Immature natural killer cell (primary cell): ENCODE measurements at regions not wholly inside any gene's neighbourhood (a gene's known extent, or its start where the extent isn't known, plus 50 kb on each side); places are given as distances from the start of the nearest gene placed in this dataset.
"Not testable (repeated sequence)": the region's sequence is repeated elsewhere in the genome, so short reads cannot be mapped to it uniquely, and the experiment has no call there.

Experiments used
- DNase-seq, 3 donors: peaks; one replicate each; pipeline ENCODE4 v3.0.0; 2022; ENCODE audit warnings: mixed read lengths in 1 of 3
- H3K27ac Mint-ChIP-seq, 6 donors: one replicate each; pipeline ENCODE4 v1.8.0; 2020; ENCODE audit warnings: mixed read lengths in 6 of 6, mild to moderate bottlenecking in 5 of 6, inconsistent platforms in 4 of 6, moderate library complexity in 3 of 6
- H3K27me3 Mint-ChIP-seq, 3 donors: one replicate each; pipeline ENCODE4 v1.8.0; 2020 to 2021; ENCODE audit warnings: low read depth in 3 of 3, mild to moderate bottlenecking in 3 of 3, mixed read lengths in 3 of 3, moderate library complexity in 3 of 3, inconsistent platforms in 1 of 3
- H3K36me3 Mint-ChIP-seq, 3 donors: one replicate each; pipeline ENCODE4 v1.8.0; 2020; ENCODE audit warnings: mixed read lengths in 3 of 3, inconsistent platforms in 2 of 3, mild to moderate bottlenecking in 2 of 3
- H3K4me1 Mint-ChIP-seq, 2 donors: one replicate each; pipeline ENCODE4 v1.8.0; 2020; ENCODE audit warnings: inconsistent platforms in 2 of 2, mild to moderate bottlenecking in 2 of 2, mixed read lengths in 2 of 2, moderate library complexity in 1 of 2
- H3K4me3 Mint-ChIP-seq, 5 donors: one replicate each; pipeline ENCODE4 v1.8.0; 2020; ENCODE audit warnings: mild to moderate bottlenecking in 5 of 5, mixed read lengths in 5 of 5, inconsistent platforms in 3 of 5, moderate library complexity in 3 of 5
- H3K9me3 Mint-ChIP-seq, 6 donors: one replicate each; pipeline ENCODE4 v1.8.0; 2020; ENCODE audit warnings: mild to moderate bottlenecking in 6 of 6, mixed read lengths in 6 of 6, inconsistent platforms in 4 of 6, moderate library complexity in 3 of 6

- Mint-ChIP-seq H3K27ac (no peak overlapping the region), H3K36me3 (no peaks in the 10 kb centered on the region), H3K4me3 (no peak overlapping the region), H3K9me3 (peaks cover 0 to 11% (median 0%) of the 10 kb centered on the region in 6 donors), H3K4me1 (no peaks in the 10 kb centered on the region), H3K27me3 (peaks cover 6 to 8% (median 6%) of the 10 kb centered on the region in 3 donors)
- no peak for DNase-seq
Measured at GRCh38 chr6:99152347-99152643, 197.2 kb downstream of the FAXC start.

GRCh38 chr6:99151634-99152346, 197.7 kb downstream of the FAXC start:
- Mint-ChIP-seq H3K27ac (no peak overlapping the region), H3K9me3 (peaks cover 0 to 11% (median 0%) of the 10 kb centered on the region in 6 donors)
- DNase-seq, result no peak

DNA sequence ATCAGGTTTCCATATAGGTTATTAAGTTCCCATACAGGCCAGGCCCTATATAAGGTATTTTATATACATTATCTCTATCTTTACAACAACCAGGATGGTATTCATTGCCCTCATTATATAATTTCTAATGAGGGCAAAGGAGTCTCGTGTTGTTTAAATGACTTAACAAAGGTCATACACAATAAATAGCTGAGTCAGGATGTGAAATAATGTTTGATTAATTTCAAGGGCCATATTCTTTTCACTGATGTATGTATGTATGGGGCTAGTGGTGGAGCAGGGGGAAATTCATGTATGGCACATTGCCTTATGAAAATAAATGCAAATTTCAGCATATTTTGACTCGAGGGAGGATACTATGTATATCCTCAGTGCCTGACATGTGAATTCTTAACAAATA, 200.7 kb downstream of the FAXC start:
- Mint-ChIP-seq H3K4me1 (no peaks in the 10 kb centered on the region), H3K27me3 (peaks cover 3 to 7% (median 6%) of the 10 kb centered on the region in 3 donors), H3K27ac (no peak overlapping the region), H3K9me3 (peaks cover 0 to 7% (median 0%) of the 10 kb centered on the region in 6 donors), H3K4me3 (no peak overlapping the region), H3K36me3 (no peaks in the 10 kb centered on the region)
- no peak for DNase-seq

More at GRCh38 chr6:99151634-99152346, 197.7 kb downstream of the FAXC start:
- Mint-ChIP-seq H3K4me1 (no peaks in the 10 kb centered on the region), H3K4me3 (no peak overlapping the region), H3K27me3 (peaks cover 6 to 8% (median 6%) of the 10 kb centered on the region in 3 donors), H3K36me3 (no peaks in the 10 kb centered on the region)

- no peak for DNase-seq
- peaks cover 0 to 4% (median 0%) of the 10 kb centered on the region in 6 donors for H3K9me3 Mint-ChIP-seq
- no peak overlapping the region for H3K4me3 Mint-ChIP-seq
- no peaks in the 10 kb centered on the region for H3K4me1 Mint-ChIP-seq
- peaks cover 1 to 10% (median 5%) of the 10 kb centered on the region in 3 donors for H3K27me3 Mint-ChIP-seq
- no peak overlapping the region for H3K27ac Mint-ChIP-seq
- no peaks in the 10 kb centered on the region for H3K36me3 Mint-ChIP-seq
Measured at GRCh38 chr6:99148111-99148510, 200.4 kb upstream of the FBXL4 start.

GRCh38 chr6:99147206-99147605, 199.5 kb upstream of the FBXL4 start:
- peaks cover 1 to 9% (median 4%) of the 10 kb centered on the region in 3 donors for H3K27me3 Mint-ChIP-seq
- peaks cover 0 to 4% (median 0%) of the 10 kb centered on the region in 6 donors for H3K9me3 Mint-ChIP-seq
- no peaks in the 10 kb centered on the region for H3K36me3 Mint-ChIP-seq
- no peak overlapping the region for H3K4me3 Mint-ChIP-seq
- H3K27ac Mint-ChIP-seq, result no peak overlapping the region
- no peak for DNase-seq
- H3K4me1 Mint-ChIP-seq, result no peaks in the 10 kb centered on the region

GRCh38 chr6:99146711-99147110, 199.0 kb upstream of the FBXL4 start:
- no peak overlapping the region for H3K27ac Mint-ChIP-seq
- peaks cover 0 to 4% (median 0%) of the 10 kb centered on the region in 6 donors for H3K9me3 Mint-ChIP-seq
- DNase-seq, result no peak
- no peak overlapping the region for H3K4me3 Mint-ChIP-seq
- peaks cover 1 to 9% (median 3%) of the 10 kb centered on the region in 3 donors for H3K27me3 Mint-ChIP-seq
- H3K36me3 Mint-ChIP-seq, result no peaks in the 10 kb centered on the region
- H3K4me1 Mint-ChIP-seq, result no peaks in the 10 kb centered on the region

- H3K4me1 Mint-ChIP-seq, result no peaks in the 10 kb centered on the region
- no peaks in the 10 kb centered on the region for H3K36me3 Mint-ChIP-seq
- no peak for DNase-seq
- no peak overlapping the region for H3K4me3 Mint-ChIP-seq
- H3K27me3 Mint-ChIP-seq, result peaks cover 1 to 9% (median 3%) of the 10 kb centered on the region in 3 donors
- H3K9me3 Mint-ChIP-seq, result peaks cover 0 to 4% (median 0%) of the 10 kb centered on the region in 6 donors
- H3K27ac Mint-ChIP-seq, result no peak overlapping the region
Measured at GRCh38 chr6:99145738-99146137, 198.0 kb upstream of the FBXL4 start.

DNA sequence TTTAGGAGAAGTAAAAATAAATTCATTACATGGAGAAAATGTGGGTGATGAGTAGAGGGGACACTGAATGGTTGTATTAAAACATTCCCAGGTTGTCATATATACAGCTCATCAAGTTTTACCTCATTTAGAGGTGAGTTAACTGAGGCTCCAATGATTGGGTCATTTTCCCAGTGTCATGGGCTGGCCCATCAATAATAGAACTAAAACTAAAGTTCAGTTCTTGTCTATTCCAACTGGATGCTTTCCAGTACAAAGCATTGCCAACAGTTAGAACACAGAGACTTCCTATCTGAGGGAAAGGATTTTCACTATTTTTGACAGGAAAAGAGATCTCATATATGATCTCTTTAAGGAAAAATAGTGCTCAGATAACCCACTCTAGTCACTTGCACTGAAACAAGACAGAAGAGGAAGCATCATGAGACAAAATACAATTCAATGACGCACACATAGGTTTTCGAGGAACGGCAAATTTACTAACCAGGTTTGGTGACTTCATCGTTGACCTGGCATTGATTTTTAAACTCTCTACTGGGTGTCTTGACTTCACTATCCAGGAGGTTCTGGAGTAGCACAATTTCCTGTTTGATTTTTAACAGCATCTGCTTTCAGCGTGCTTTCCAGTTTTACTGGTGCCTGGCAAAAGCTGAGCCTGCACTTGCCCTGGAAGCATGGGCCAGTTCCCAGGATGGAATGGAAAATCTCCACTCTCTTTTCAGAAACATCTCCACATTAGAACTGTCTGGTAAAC, 195.5 kb upstream of the FBXL4 start:
- H3K36me3 Mint-ChIP-seq, result no peaks in the 10 kb centered on the region
- no peak overlapping the region for H3K27ac Mint-ChIP-seq
- no peaks in the 10 kb centered on the region for H3K4me1 Mint-ChIP-seq
- peaks cover 1 to 9% (median 1%) of the 10 kb centered on the region in 3 donors for H3K27me3 Mint-ChIP-seq
- H3K9me3 Mint-ChIP-seq, result peaks cover 0 to 4% (median 0%) of the 10 kb centered on the region in 6 donors
- DNase-seq, result no peak
- no peak overlapping the region for H3K4me3 Mint-ChIP-seq

- not testable (repeated sequence) for H3K27ac Mint-ChIP-seq, H3K27me3 Mint-ChIP-seq, H3K36me3 Mint-ChIP-seq, DNase-seq, H3K4me1 Mint-ChIP-seq, H3K9me3 Mint-ChIP-seq, H3K4me3 Mint-ChIP-seq
Measured at GRCh38 chr6:99141906-99142305, 194.2 kb upstream of the FBXL4 start.

DNA sequence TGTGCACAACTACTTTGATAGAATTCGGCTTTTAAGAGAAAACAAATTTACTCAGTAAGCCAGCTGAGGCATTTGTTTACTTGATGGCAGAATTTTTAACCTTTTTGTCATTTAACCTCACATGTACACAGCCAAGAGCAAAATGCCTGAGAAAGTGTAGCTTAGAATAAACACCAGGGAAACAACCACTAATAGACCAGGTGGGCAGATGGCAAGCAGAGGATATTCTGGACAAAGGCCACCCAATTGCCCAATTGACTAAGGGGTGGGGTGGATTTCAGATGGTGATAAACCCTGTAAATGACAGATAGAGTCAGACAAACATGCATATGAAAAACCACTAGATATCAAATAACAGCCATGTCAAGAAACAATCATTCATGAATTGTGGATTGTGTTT, 190.7 kb upstream of the FBXL4 start:
- H3K27me3 Mint-ChIP-seq, result peaks cover 0 to 3% (median 0%) of the 10 kb centered on the region in 3 donors
- H3K27ac Mint-ChIP-seq, result no peak overlapping the region
- no peaks in the 10 kb centered on the region for H3K36me3 Mint-ChIP-seq
- no peak for DNase-seq
- H3K9me3 Mint-ChIP-seq, result peaks cover 0 to 4% (median 0%) of the 10 kb centered on the region in 6 donors
- no peaks in the 10 kb centered on the region for H3K4me1 Mint-ChIP-seq
- H3K4me3 Mint-ChIP-seq, result no peak overlapping the region

DNA sequence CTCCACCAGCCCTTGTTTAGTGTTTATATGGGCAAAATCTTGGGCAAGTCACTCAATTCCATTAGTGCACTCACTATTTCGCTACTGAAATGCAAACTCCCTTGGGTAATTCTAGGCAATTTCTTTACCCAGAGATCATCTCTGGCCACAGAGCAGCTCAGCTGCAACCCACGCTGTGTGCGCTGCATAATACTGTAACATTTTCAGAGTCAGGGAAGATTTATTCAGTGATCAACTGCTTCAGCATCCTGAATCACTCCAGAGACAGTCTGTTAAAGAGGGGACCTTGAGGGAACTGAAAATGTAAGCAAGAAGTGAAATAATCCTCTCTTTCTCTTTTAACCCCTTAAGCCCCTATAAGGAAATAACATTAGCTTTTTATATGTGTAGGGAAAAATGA, 189.6 kb upstream of the FBXL4 start:
- no peak overlapping the region for H3K27ac Mint-ChIP-seq
- H3K4me3 Mint-ChIP-seq, result no peak overlapping the region
- H3K36me3 Mint-ChIP-seq, result no peaks in the 10 kb centered on the region
- H3K9me3 Mint-ChIP-seq, result no peaks in the 10 kb centered on the region
- H3K4me1 Mint-ChIP-seq, result no peaks in the 10 kb centered on the region
- no peak for DNase-seq
- no peaks in the 10 kb centered on the region for H3K27me3 Mint-ChIP-seq

DNA sequence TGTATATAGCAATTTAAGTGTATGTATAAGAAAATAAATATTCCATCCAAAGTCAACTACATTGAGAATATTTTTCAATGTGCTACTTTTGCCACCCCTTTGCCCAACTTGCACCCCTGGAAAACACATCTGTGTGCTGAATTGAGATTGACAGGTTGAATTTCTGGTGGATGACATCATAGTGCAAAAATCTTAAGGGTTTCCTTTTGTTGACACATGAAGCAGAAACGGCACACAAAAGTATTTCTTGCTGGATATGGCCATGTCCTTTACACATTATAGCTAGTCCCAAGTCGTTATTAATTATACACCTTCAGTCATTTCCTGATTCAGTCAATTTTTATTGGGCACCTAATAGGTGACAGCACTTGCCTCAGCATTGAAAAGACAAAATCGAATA, 188.7 kb upstream of the FBXL4 start:
- Mint-ChIP-seq H3K4me3 (no peak overlapping the region), H3K4me1 (no peaks in the 10 kb centered on the region), H3K36me3 (no peaks in the 10 kb centered on the region), H3K27ac (no peak overlapping the region), H3K9me3 (no peaks in the 10 kb centered on the region), H3K27me3 (no peaks in the 10 kb centered on the region)
- DNase-seq, result no peak

DNA sequence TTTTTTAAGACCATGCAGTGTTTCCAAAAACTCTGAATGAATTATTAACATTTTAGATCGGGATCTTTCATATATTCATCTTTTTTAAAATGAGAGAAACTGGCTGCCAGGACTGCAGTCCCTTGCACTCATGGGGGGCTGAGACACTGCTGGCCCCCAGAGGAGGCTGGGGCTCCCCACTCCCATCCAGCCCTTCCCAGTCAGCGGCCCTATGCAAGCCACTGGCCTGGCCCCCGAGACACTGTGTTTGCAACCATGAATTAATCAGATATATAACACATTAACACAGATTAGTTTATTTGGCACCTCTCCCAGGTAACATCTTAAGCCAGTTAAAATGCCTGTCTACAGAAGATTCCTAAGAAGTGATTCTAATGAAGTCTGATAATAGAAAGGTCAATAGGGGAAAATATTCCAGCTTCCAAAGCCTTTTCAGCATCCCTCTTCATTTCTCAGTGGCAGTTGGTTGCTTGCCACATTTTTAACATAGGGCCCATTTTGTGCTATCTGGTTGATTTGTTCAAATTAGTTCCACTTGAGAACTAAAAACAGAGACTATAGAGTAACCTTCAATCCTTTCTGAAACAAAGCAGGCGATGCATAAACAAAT, 184.4 kb upstream of the FBXL4 start:
- no peak overlapping the region for H3K27ac Mint-ChIP-seq
- no peak for DNase-seq
- no peaks in the 10 kb centered on the region for H3K27me3 Mint-ChIP-seq
- H3K4me1 Mint-ChIP-seq, result no peaks in the 10 kb centered on the region
- no peaks in the 10 kb centered on the region for H3K36me3 Mint-ChIP-seq
- no peak overlapping the region for H3K4me3 Mint-ChIP-seq
- H3K9me3 Mint-ChIP-seq, result no peaks in the 10 kb centered on the region
